ENCODE measurements at regions not wholly inside any gene's neighbourhood (a gene's known extent, or its start where the extent isn't known, plus 50 kb on each side); places are given as distances from the start of the nearest gene placed in this dataset.

GRCh38 chr13:44111701-44112100, 232.0 kb downstream of the LACC1 start:
- no peak overlapping the region for H2AFZ ChIP-seq (ENCODE audit: control insufficient read depth, low read depth, low read length)
- H4K20me1 ChIP-seq (ENCODE audit: control insufficient read depth, insufficient read depth) = no peaks in the 10 kb centered on the region
- WGBS (ENCODE audit: insufficient coverage, insufficient replicate concordance, low lambda C conversion rate, missing lambda C conversion rate) = 0% methylated on average over 3 of the region's 3 CpGs
- CTCF ChIA-PET = no interaction called here
- H3K36me3 ChIP-seq (ENCODE audit: control insufficient read depth in 2 of 2, insufficient read depth in 2 of 2, low read length in 1 of 2) = no peaks in the 10 kb centered on the region
- TF ChIP-seq BACH1 (IDR thresholded peaks at IDR 0.05; ENCODE audit: borderline replicate concordance) = no peak
- TF ChIP-seq PAX5 (IDR thresholded peaks at IDR 0.05; ENCODE audit: borderline replicate concordance, low read depth, low read length) = no peak
- TF ChIP-seq SMAD5 (IDR thresholded peaks at IDR 0.05; ENCODE audit: low read depth) = no peak
- TF ChIP-seq, protein P1, sequence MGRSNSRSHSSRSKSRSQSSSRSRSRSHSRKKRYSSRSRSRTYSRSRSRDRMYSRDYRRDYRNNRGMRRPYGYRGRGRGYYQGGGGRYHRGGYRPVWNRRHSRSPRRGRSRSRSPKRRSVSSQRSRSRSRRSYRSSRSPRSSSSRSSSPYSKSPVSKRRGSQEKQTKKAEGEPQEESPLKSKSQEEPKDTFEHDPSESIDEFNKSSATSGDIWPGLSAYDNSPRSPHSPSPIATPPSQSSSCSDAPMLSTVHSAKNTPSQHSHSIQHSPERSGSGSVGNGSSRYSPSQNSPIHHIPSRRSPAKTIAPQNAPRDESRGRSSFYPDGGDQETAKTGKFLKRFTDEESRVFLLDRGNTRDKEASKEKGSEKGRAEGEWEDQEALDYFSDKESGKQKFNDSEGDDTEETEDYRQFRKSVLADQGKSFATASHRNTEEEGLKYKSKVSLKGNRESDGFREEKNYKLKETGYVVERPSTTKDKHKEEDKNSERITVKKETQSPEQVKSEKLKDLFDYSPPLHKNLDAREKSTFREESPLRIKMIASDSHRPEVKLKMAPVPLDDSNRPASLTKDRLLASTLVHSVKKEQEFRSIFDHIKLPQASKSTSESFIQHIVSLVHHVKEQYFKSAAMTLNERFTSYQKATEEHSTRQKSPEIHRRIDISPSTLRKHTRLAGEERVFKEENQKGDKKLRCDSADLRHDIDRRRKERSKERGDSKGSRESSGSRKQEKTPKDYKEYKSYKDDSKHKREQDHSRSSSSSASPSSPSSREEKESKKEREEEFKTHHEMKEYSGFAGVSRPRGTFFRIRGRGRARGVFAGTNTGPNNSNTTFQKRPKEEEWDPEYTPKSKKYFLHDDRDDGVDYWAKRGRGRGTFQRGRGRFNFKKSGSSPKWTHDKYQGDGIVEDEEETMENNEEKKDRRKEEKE (IDR thresholded peaks at IDR 0.05) = no peak
- TF ChIP-seq, protein P2, sequence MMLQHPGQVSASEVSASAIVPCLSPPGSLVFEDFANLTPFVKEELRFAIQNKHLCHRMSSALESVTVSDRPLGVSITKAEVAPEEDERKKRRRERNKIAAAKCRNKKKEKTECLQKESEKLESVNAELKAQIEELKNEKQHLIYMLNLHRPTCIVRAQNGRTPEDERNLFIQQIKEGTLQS (IDR thresholded peaks at IDR 0.05; ENCODE audit: borderline replicate concordance, extremely low read depth, low read depth, low read length) = no peak
- TF ChIP-seq ZNF384 (IDR thresholded peaks at IDR 0.05; ENCODE audit: borderline replicate concordance, low read depth, low read length) = no peak
- no peak for TF ChIP-seq MTA2 (IDR thresholded peaks at IDR 0.05; ENCODE audit: low read depth)
- TF ChIP-seq DPF2 (IDR thresholded peaks at IDR 0.05) = no peak
- no peak for TF ChIP-seq NRF1 (conservative IDR thresholded peaks at IDR 0.05; ENCODE audit: low read depth, low read length)
- no peak for TF ChIP-seq LARP7 (IDR thresholded peaks at IDR 0.05)
- TF ChIP-seq CEBPB (IDR thresholded peaks at IDR 0.05; ENCODE audit: borderline replicate concordance in 1 of 2, low read depth in 2 of 2, low read length in 2 of 2) = no peak
- no peak for TF ChIP-seq KDM1A (IDR thresholded peaks at IDR 0.05; ENCODE audit: borderline replicate concordance)
- no peak for TF ChIP-seq ZBED1 (IDR thresholded peaks at IDR 0.05; ENCODE audit: borderline replicate concordance)
- TF ChIP-seq NBN (IDR thresholded peaks at IDR 0.05) = no peak
- in situ Hi-C loops (cut with MboI) = no loop called here
- H3K9ac ChIP-seq (ENCODE audit: control insufficient read depth, insufficient read depth, low read length) = no peak overlapping the region
- SMC1A ChIA-PET (ENCODE audit: uncharacterized antibody, unreplicated experiment) = no interaction called here
- H3K4me1 ChIP-seq (ENCODE audit: control insufficient read depth, insufficient read depth, low read length) = no peaks in the 10 kb centered on the region
- no peak for FAIRE-seq
- H3K79me2 ChIP-seq (ENCODE audit: control insufficient read depth, insufficient read depth, low read length) = no peaks in the 10 kb centered on the region
- intact Hi-C loops (cut with micrococcal nuclease; ENCODE audit: unreplicated experiment) = no loop called here
- no peak overlapping the region for H3K4me2 ChIP-seq (ENCODE audit: control insufficient read depth, insufficient read depth)
- no peak for ATAC-seq
- no peak overlapping the region for H3K27ac ChIP-seq (ENCODE audit: control insufficient read depth, insufficient read depth)
- no TSS peak for BruUV-seq (replicated peaks)
- H3K9me3 ChIP-seq (replicated peaks; ENCODE audit: control insufficient read depth, insufficient read depth, low read length) = no peaks in the 10 kb centered on the region
- POLR2A ChIA-PET = no interaction called here
- H3K27me3 ChIP-seq (replicated peaks in 1 of 2; ENCODE audit: control insufficient read depth in 2 of 2, insufficient read depth in 2 of 2, low read length in 1 of 2) = no peaks in the 10 kb centered on the region
- DNase-seq (ENCODE audit: low read depth, low spot score) = no peak
- no peak overlapping the region for H3K4me3 ChIP-seq
- RAD21 ChIA-PET (ENCODE audit: unreplicated experiment) = no interaction called here

Measured in GM12878 (cell line).